Right lobe of liver (tissue), 4 donors: ENCODE measurements at regions not wholly inside any gene's neighbourhood (a gene's known extent, or its start where the extent isn't known, plus 50 kb on each side); places are given as distances from the start of the nearest gene placed in this dataset.

ENCODE experiments used
- POLR2A ChIP-seq: fragments of 450-650 bp; IDR thresholded peaks from one replicate; pipeline ENCODE4 v1.6.1; 2017; ENCODE audit warnings: antibody characterized with exemption, mild to moderate bottlenecking
- TF ChIP-seq, protein P1 (sequence below), 4 donors: fragments of 200-600 bp in 3 of 4; fragments of 450-650 bp in 1 of 4; IDR thresholded peaks; one replicate each; pipeline versions ENCODE4 v1.5.1 to v1.8.0; 2016 to 2022; ENCODE audit warnings: antibody characterized with exemption in 4 of 4, mild to moderate bottlenecking in 2 of 4
- donor health status: DM: no; HTN: no; CAD: no.
- donor health status: DM: no; HTN: no; CAD: no.
- donor health status: DM: no; HTN: yes; CAD: no.

- TF ChIP-seq POLR2A = no peak
- TF ChIP-seq, protein P1, sequence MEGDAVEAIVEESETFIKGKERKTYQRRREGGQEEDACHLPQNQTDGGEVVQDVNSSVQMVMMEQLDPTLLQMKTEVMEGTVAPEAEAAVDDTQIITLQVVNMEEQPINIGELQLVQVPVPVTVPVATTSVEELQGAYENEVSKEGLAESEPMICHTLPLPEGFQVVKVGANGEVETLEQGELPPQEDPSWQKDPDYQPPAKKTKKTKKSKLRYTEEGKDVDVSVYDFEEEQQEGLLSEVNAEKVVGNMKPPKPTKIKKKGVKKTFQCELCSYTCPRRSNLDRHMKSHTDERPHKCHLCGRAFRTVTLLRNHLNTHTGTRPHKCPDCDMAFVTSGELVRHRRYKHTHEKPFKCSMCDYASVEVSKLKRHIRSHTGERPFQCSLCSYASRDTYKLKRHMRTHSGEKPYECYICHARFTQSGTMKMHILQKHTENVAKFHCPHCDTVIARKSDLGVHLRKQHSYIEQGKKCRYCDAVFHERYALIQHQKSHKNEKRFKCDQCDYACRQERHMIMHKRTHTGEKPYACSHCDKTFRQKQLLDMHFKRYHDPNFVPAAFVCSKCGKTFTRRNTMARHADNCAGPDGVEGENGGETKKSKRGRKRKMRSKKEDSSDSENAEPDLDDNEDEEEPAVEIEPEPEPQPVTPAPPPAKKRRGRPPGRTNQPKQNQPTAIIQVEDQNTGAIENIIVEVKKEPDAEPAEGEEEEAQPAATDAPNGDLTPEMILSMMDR (IDR thresholded peaks at IDR 0.05) = no peak
Observed at GRCh38 chr11:128336203-128336602, 251.2 kb downstream of the ETS1 start.
